Stimulated activated CD4-positive, alpha-beta T cell treated with anti-CD3 and anti-CD28 coated beads, TNF-alpha, amount 100 ng/mL, for 1 hour (primary cell): ENCODE measurements at regions not wholly inside any gene's neighbourhood (a gene's known extent, or its start where the extent isn't known, plus 50 kb on each side); places are given as distances from the start of the nearest gene placed in this dataset.

Source experiments
- DNase-seq, 3 donors: peaks; one replicate each; pipeline ENCODE4 v3.0.0-alpha.2; 2020; ENCODE audit warnings: low read depth in 3 of 3, low spot score in 1 of 3

- no peak for DNase-seq
Observed at GRCh38 chr13:33692531-33692930, 125.4 kb upstream of the RFC3 start.

GRCh38 chr13:33694546-33694945 lies 123.4 kb upstream of the RFC3 start:
- DNase-seq: no peak

GRCh38 chr13:33696530-33696929 lies 121.4 kb upstream of the RFC3 start:
- no peak for DNase-seq

- DNase-seq: no peak
Observed at GRCh38 chr13:33697926-33698325, 120.0 kb upstream of the RFC3 start.

GRCh38 chr13:33707449-33707848 lies 110.5 kb upstream of the RFC3 start:
- DNase-seq: no peak

GRCh38 chr13:33710924-33711323 lies 107.0 kb upstream of the RFC3 start:
- no peak for DNase-seq

GRCh38 chr13:33711436-33711835 lies 106.5 kb upstream of the RFC3 start:
- no peak for DNase-seq

- no peak for DNase-seq
Observed at GRCh38 chr13:33717775-33718174, 100.2 kb upstream of the RFC3 start.

GRCh38 chr13:33721724-33722123 lies 96.2 kb upstream of the RFC3 start:
- no peak for DNase-seq

GRCh38 chr13:33722216-33722915 lies 95.6 kb upstream of the RFC3 start:
- no peak for DNase-seq

GRCh38 chr13:33723365-33723764 lies 94.6 kb upstream of the RFC3 start:
- DNase-seq: no peak

GRCh38 chr13:33723772-33724435 lies 94.0 kb upstream of the RFC3 start:
- peak; percentile 22 to 29 (median 28) for DNase-seq

- DNase-seq: no peak
Observed at GRCh38 chr13:33725340-33725739, 92.6 kb upstream of the RFC3 start.

GRCh38 chr13:33727297-33728083 lies 90.5 kb upstream of the RFC3 start:
- DNase-seq: no peak

GRCh38 chr13:33728271-33729037 lies 89.5 kb upstream of the RFC3 start:
- DNase-seq: no peak

GRCh38 chr13:33730147-33730546 lies 87.8 kb upstream of the RFC3 start:
- DNase-seq: no peak

- DNase-seq: no peak
Observed at GRCh38 chr13:33730619-33731018, 87.3 kb upstream of the RFC3 start.

GRCh38 chr13:33735276-33735675 lies 82.7 kb upstream of the RFC3 start:
- no peak for DNase-seq

- DNase-seq: no peak
Observed at GRCh38 chr13:33739254-33739653, 78.7 kb upstream of the RFC3 start.

GRCh38 chr13:33740134-33740538 lies 77.8 kb upstream of the RFC3 start:
- no peak for DNase-seq

GRCh38 chr13:33742321-33742720 lies 75.6 kb upstream of the RFC3 start:
- DNase-seq: no peak
